ENCODE measurements at regions not wholly inside any gene's neighbourhood (a gene's known extent, or its start where the extent isn't known, plus 50 kb on each side); places are given as distances from the start of the nearest gene placed in this dataset.

GRCh38 chr21:43318368-43318767 is 108.6 kb downstream of the SIK1 start:
- POLR2A ChIA-PET (ENCODE audit: partially characterized antibody) = no interaction called here

More at GRCh38 chr21:43318368-43318767, 108.6 kb downstream of the SIK1 start:
- H4K5ac ChIP-seq (ENCODE audit: insufficient read length, low read depth, low read length) = no peak overlapping the region
- no peak overlapping the region for H3K23ac ChIP-seq (ENCODE audit: insufficient read length)
- H2BK20ac ChIP-seq (ENCODE audit: low read length) = no peak overlapping the region
- no peak overlapping the region for H3K18ac ChIP-seq (ENCODE audit: extremely low read depth, low read length)
- H2BK5ac ChIP-seq (ENCODE audit: low read depth, low read length) = no peak overlapping the region
- no peaks in the 10 kb centered on the region for H3K27me3 ChIP-seq (replicated peaks in 1 of 4; ENCODE audit: control insufficient read depth in 3 of 4, extremely low read depth in 1 of 4, insufficient read depth in 3 of 4, low read length in 3 of 4)
- no peak for DNase-seq (ENCODE audit: low read depth in 1 of 2, low spot score in 2 of 2)
- H3K9me3 ChIP-seq (ENCODE audit: insufficient read depth in 2 of 2, low read depth in 1 of 2, low read length in 1 of 2) = peaks cover 9 to 13% of the 10 kb centered on the region in 2 experiments; a peak in 3 of 4 replicates
- no peak overlapping the region for H2AFZ ChIP-seq (ENCODE audit: low read length)
- TF ChIP-seq GTF2F1 (IDR thresholded peaks at IDR 0.05; ENCODE audit: borderline replicate concordance, low read depth, low read length) (no peak), CHD2 (IDR thresholded peaks at IDR 0.05; ENCODE audit: low read length) (no peak), KDM1A (IDR thresholded peaks at IDR 0.05; ENCODE audit: borderline replicate concordance, low read length) (peak; percentile 62; the same call in 1 of the 2 replicates)
- no peaks in the 10 kb centered on the region for H3K36me3 ChIP-seq (ENCODE audit: control insufficient read depth in 2 of 4, insufficient read depth in 4 of 4, low read length in 3 of 4)
- no peak overlapping the region for H3K27ac ChIP-seq (ENCODE audit: low read depth, low read length)
- CTCF ChIA-PET (ENCODE audit: partially characterized antibody) = interaction anchor here (0.7 to 2.2 kb wide), 7 partner anchors 11 to 110 kb away, joined by 3 to 8 read pairs (median 3); no protein-coding TSS in a partner anchor
- no peaks in the 10 kb centered on the region for H4K20me1 ChIP-seq (replicated peaks in 1 of 2; ENCODE audit: control insufficient read depth in 1 of 2, insufficient read depth in 2 of 2, low read length in 2 of 2)
- no peaks in the 10 kb centered on the region for H3K79me2 ChIP-seq (ENCODE audit: control insufficient read depth in 1 of 2, insufficient read depth in 2 of 2, low read length in 2 of 2)
- H3K79me1 ChIP-seq (ENCODE audit: low read depth, low read length) = no peaks in the 10 kb centered on the region
- no peak overlapping the region for H3K14ac ChIP-seq (ENCODE audit: insufficient read length)
- H3K4ac ChIP-seq (replicated peaks; ENCODE audit: insufficient read length, low read depth, low read length) = no peak overlapping the region
- H4K91ac ChIP-seq (replicated peaks; ENCODE audit: insufficient read length, low read length) = no peak overlapping the region
- WGBS, 2 experiments (ENCODE audit: extremely low coverage in 1 of 2, insufficient coverage in 1 of 2, insufficient read length in 1 of 2, insufficient replicate concordance in 2 of 2, low coverage in 1 of 2, low lambda C conversion rate in 2 of 2, missing lambda C conversion rate in 1 of 2) = 95% methylated on average over 7 of the region's 7 CpGs; no CpG with 5 or more reads in 1 of the 2 experiments
- no peaks in the 10 kb centered on the region for H3K23me2 ChIP-seq (ENCODE audit: low read depth, low read length)
- H2AK5ac ChIP-seq (ENCODE audit: low read depth, low read length) = no peak overlapping the region
- no peak overlapping the region for H2BK15ac ChIP-seq (ENCODE audit: low read length)
- no peak overlapping the region for H3K4me3 ChIP-seq (ENCODE audit: extremely low read depth in 1 of 4, insufficient read depth in 2 of 4, low read depth in 3 of 4, low read length in 4 of 4)
- no peak overlapping the region for H2BK12ac ChIP-seq (ENCODE audit: low read depth, low read length)
- H3K4me2 ChIP-seq (ENCODE audit: insufficient read depth in 1 of 2, low read depth in 2 of 2, low read length in 2 of 2) = no peak overlapping the region
- no peak overlapping the region for H4K8ac ChIP-seq (ENCODE audit: extremely low read depth, insufficient read depth, low read length)
- no peak for FAIRE-seq
- H3K56ac ChIP-seq (replicated peaks; ENCODE audit: insufficient read length, low read depth, low read length) = no peak overlapping the region
- H2BK120ac ChIP-seq (replicated peaks; ENCODE audit: low read depth, low read length) = no peak overlapping the region
- H3K9ac ChIP-seq (replicated peaks in 1 of 4; ENCODE audit: extremely low read depth in 1 of 4, low read depth in 3 of 4, low read length in 3 of 4) = no peak overlapping the region
- peaks cover 0 to 7% (median 6%) of the 10 kb centered on the region in 4 experiments; a peak in 6 of 7 replicates for H3K4me1 ChIP-seq (replicated peaks in 1 of 4; ENCODE audit: control insufficient read depth in 3 of 4, insufficient read depth in 4 of 4, low read length in 3 of 4)

Data from H1 (cell line).